ENCODE measurements at regions not wholly inside any gene's neighbourhood (a gene's known extent, or its start where the extent isn't known, plus 50 kb on each side); places are given as distances from the start of the nearest gene placed in this dataset.
A peak's percentile ranks its signal among the peaks of the same experiment; 100 is the strongest.

- DNase-seq (ENCODE audit: unreplicated experiment) = peak; percentile 40
- CTCF ChIA-PET = interaction anchor here (0.6 to 1.8 kb wide), 2 partner anchors 31 to 311 kb away, joined by 3 to 10 read pairs; no protein-coding TSS in a partner anchor
- no peak for TF ChIP-seq CTCF (IDR thresholded peaks at IDR 0.05; ENCODE audit: unreplicated experiment)
- Mint-ChIP-seq H3K36me3 (ENCODE audit: insufficient read depth, unreplicated experiment) (no peaks in the 10 kb centered on the region), H3K27me3 (ENCODE audit: insufficient read depth, unreplicated experiment) (no peaks in the 10 kb centered on the region), H3K27ac (ENCODE audit: low read depth, unreplicated experiment) (peak overlapping the region; percentile 63), H3K4me3 (ENCODE audit: unreplicated experiment) (no peak overlapping the region), H3K9me3 (ENCODE audit: unreplicated experiment) (peaks cover 14% of the 10 kb centered on the region), H3K4me1 (ENCODE audit: insufficient read depth, unreplicated experiment) (peaks cover 27% of the 10 kb centered on the region)
- POLR2A ChIA-PET = interaction anchor here (0.8 to 1.5 kb wide), 6 partner anchors 9 to 193 kb away, joined by 3 to 5 read pairs (median 4); no protein-coding TSS in a partner anchor
- no TSS peak for BruUV-seq (replicated peaks)
- intact Hi-C loops (cut with micrococcal nuclease) = no loop called here
These were observed 150.4 kb upstream of the NEBL start for GRCh38 chr10:21047511-21047910.

GRCh38 chr10:21047096-21047495 is 150.0 kb upstream of the NEBL start:
- CTCF ChIA-PET = interaction anchor here (0.6 to 1.8 kb wide), 2 partner anchors 32 to 311 kb away, joined by 3 to 10 read pairs; no protein-coding TSS in a partner anchor
- BruUV-seq (replicated peaks) = no TSS peak
- Mint-ChIP-seq H3K27ac (ENCODE audit: low read depth, unreplicated experiment) (peak overlapping the region; percentile 63), H3K36me3 (ENCODE audit: insufficient read depth, unreplicated experiment) (no peaks in the 10 kb centered on the region), H3K4me1 (ENCODE audit: insufficient read depth, unreplicated experiment) (peaks cover 27% of the 10 kb centered on the region), H3K27me3 (ENCODE audit: insufficient read depth, unreplicated experiment) (no peaks in the 10 kb centered on the region), H3K4me3 (ENCODE audit: unreplicated experiment) (no peak overlapping the region), H3K9me3 (ENCODE audit: unreplicated experiment) (peaks cover 11% of the 10 kb centered on the region)
- intact Hi-C loops (cut with micrococcal nuclease) = no loop called here
- DNase-seq (ENCODE audit: unreplicated experiment) = no peak
- POLR2A ChIA-PET = interaction anchor here (0.7 to 1.5 kb wide), 7 partner anchors 9 to 193 kb away, joined by 3 to 5 read pairs (median 4); no protein-coding TSS in a partner anchor
- no peak for TF ChIP-seq CTCF (IDR thresholded peaks at IDR 0.05; ENCODE audit: unreplicated experiment)

- DNase-seq (ENCODE audit: unreplicated experiment) = no peak
- ChIA-PET POLR2A (interaction anchor here (1.3 to 1.7 kb wide), 2 partner anchors 14 to 54 kb away, joined by 4 read pairs; no protein-coding TSS in a partner anchor), CTCF (interaction anchor here (0.6 to 1.4 kb wide), 2 partner anchors 8 to 1453 kb away, joined by 3 to 4 read pairs; no protein-coding TSS in a partner anchor)
- no peak for TF ChIP-seq CTCF (IDR thresholded peaks at IDR 0.05; ENCODE audit: unreplicated experiment)
- no peaks in the 10 kb centered on the region for H3K36me3 Mint-ChIP-seq (ENCODE audit: insufficient read depth, unreplicated experiment)
- peaks cover 22% of the 10 kb centered on the region for H3K4me1 Mint-ChIP-seq (ENCODE audit: insufficient read depth, unreplicated experiment)
- BruUV-seq (replicated peaks) = no TSS peak
- H3K27ac Mint-ChIP-seq (ENCODE audit: low read depth, unreplicated experiment) = no peak overlapping the region
- H3K9me3 Mint-ChIP-seq (ENCODE audit: unreplicated experiment) = no peaks in the 10 kb centered on the region
- H3K27me3 Mint-ChIP-seq (ENCODE audit: insufficient read depth, unreplicated experiment) = no peaks in the 10 kb centered on the region
- intact Hi-C loops (cut with micrococcal nuclease) = no loop called here
- no peak overlapping the region for H3K4me3 Mint-ChIP-seq (ENCODE audit: unreplicated experiment)
These were observed 145.9 kb upstream of the NEBL start for GRCh38 chr10:21043044-21043443.

GRCh38 chr10:21042536-21042935 is 145.4 kb upstream of the NEBL start:
- H3K4me3 Mint-ChIP-seq (ENCODE audit: unreplicated experiment) = no peak overlapping the region
- no peak overlapping the region for H3K27ac Mint-ChIP-seq (ENCODE audit: low read depth, unreplicated experiment)
- ChIA-PET CTCF (interaction anchor here (0.6 kb wide), 1 partner anchor 1454 kb away, joined by 3 read pairs; no protein-coding TSS in a partner anchor), POLR2A (interaction anchor here (1.3 to 1.7 kb wide), 2 partner anchors 15 to 55 kb away, joined by 4 read pairs; no protein-coding TSS in a partner anchor)
- H3K4me1 Mint-ChIP-seq (ENCODE audit: insufficient read depth, unreplicated experiment) = peaks cover 17% of the 10 kb centered on the region
- intact Hi-C loops (cut with micrococcal nuclease) = no loop called here
- H3K9me3 Mint-ChIP-seq (ENCODE audit: unreplicated experiment) = no peaks in the 10 kb centered on the region
- H3K36me3 Mint-ChIP-seq (ENCODE audit: insufficient read depth, unreplicated experiment) = no peaks in the 10 kb centered on the region
- DNase-seq (ENCODE audit: unreplicated experiment) = no peak
- H3K27me3 Mint-ChIP-seq (ENCODE audit: insufficient read depth, unreplicated experiment) = no peaks in the 10 kb centered on the region
- BruUV-seq (replicated peaks) = no TSS peak
- TF ChIP-seq CTCF (IDR thresholded peaks at IDR 0.05; ENCODE audit: unreplicated experiment) = no peak

Measured in MCF 10A (cell line).